H1 (cell line): ENCODE measurements at regions not wholly inside any gene's neighbourhood (a gene's known extent, or its start where the extent isn't known, plus 50 kb on each side); places are given as distances from the start of the nearest gene placed in this dataset.

Source experiments
- CTCF ChIA-PET: fragments of 300-600 bp; sonication (Branson Sonifier 250); formaldehyde crosslinking; loops from one replicate; lab custom pipeline; 2021; ENCODE audit not compliant: partially characterized antibody; lab: Charles Lee
- POLR2A ChIA-PET: fragments of 300-600 bp; sonication (Branson Sonifier 250); formaldehyde crosslinking; loops from one replicate; lab custom pipeline; 2021; ENCODE audit warnings: inconsistent platforms; ENCODE audit not compliant: partially characterized antibody; lab: Charles Lee
- DNase-seq, 2 experiments: peaks; one replicate each; pipeline versions ENCODE4 v3.0.0 to v3.0.0-alpha.2; 2010 to 2022; ENCODE audit warnings: low spot score in 2 of 2, low read depth in 1 of 2, mixed read lengths in 1 of 2
- FAIRE-seq: peaks from 2 replicates; lab custom pipeline; 2011; peaks lifted over from hg19 to GRCh38; lab: Jason Lieb, UNC
- H2AFZ ChIP-seq: 2 replicates; pipeline ENCODE4 v1.8.1; 2012; ENCODE audit warnings: low read length, inconsistent platforms
- H2AK5ac ChIP-seq: 2 replicates; pipeline ENCODE4 v1.6.1; 2013; ENCODE audit warnings: low read depth, low read length
- H2BK120ac ChIP-seq: replicated peaks from 2 replicates; pipeline ENCODE3; 2013; ENCODE audit warnings: low read depth, low read length, inconsistent platforms
- H2BK12ac ChIP-seq: 2 replicates; pipeline ENCODE4 v1.6.1; 2013; ENCODE audit warnings: low read depth, low read length
- H2BK15ac ChIP-seq: 2 replicates; pipeline ENCODE4 v1.6.1; 2013; ENCODE audit warnings: low read length
- H2BK20ac ChIP-seq: 2 replicates; pipeline ENCODE4 v1.6.1; 2013; ENCODE audit warnings: low read length
- H2BK5ac ChIP-seq: 2 replicates; pipeline ENCODE4 v1.6.1; 2013; ENCODE audit warnings: low read depth, low read length
- H3K14ac ChIP-seq: 2 replicates; pipeline ENCODE4 v1.6.1; 2013; ENCODE audit warnings: inconsistent platforms; ENCODE audit not compliant: insufficient read length
- H3K18ac ChIP-seq: 2 replicates; pipeline ENCODE4 v1.6.1; 2013; ENCODE audit warnings: low read length; ENCODE audit errors: extremely low read depth
- H3K23ac ChIP-seq: 2 replicates; pipeline ENCODE4 v1.6.1; 2013; ENCODE audit warnings: inconsistent platforms; ENCODE audit not compliant: insufficient read length
- H3K23me2 ChIP-seq: 2 replicates; pipeline ENCODE4 v1.6.1; 2013; ENCODE audit warnings: low read depth, low read length
- H3K27ac ChIP-seq: 2 replicates; pipeline ENCODE4 v1.6.1; 2011; ENCODE audit warnings: low read depth, low read length, inconsistent platforms
- H3K27me3 ChIP-seq, 4 experiments: replicated peaks in 1 of 4; 1 replicate in 1 of 4; 2 replicates in 3 of 4; pipeline versions ENCODE4 v1.6.1 to v1.8.1; 2011 to 2013; ENCODE audit warnings: low read length in 3 of 4, mild to moderate bottlenecking in 3 of 4, inconsistent platforms in 2 of 4, mixed read lengths in 2 of 4, moderate library complexity in 1 of 4; ENCODE audit not compliant: control insufficient read depth in 3 of 4, insufficient read depth in 3 of 4; ENCODE audit errors: extremely low read depth in 1 of 4
- H3K36me3 ChIP-seq, 4 experiments: 2 replicates each; pipeline versions ENCODE4 v1.6.1 to v1.8.1; 2011 to 2013; ENCODE audit warnings: mild to moderate bottlenecking in 4 of 4, low read length in 3 of 4, moderate library complexity in 2 of 4, control low read depth in 1 of 4, inconsistent platforms in 1 of 4; ENCODE audit not compliant: insufficient read depth in 4 of 4, control insufficient read depth in 2 of 4
- H3K4ac ChIP-seq: replicated peaks from 2 replicates; pipeline ENCODE3; 2013; ENCODE audit warnings: low read length, low read depth, mixed read lengths, inconsistent platforms; ENCODE audit not compliant: insufficient read length
- H3K4me1 ChIP-seq, 4 experiments: replicated peaks in 1 of 4; 1 replicate in 1 of 4; 2 replicates in 3 of 4; pipeline versions ENCODE4 v1.6.1 to v1.8.1; 2011 to 2013; ENCODE audit warnings: low read length in 3 of 4, inconsistent platforms in 2 of 4, mixed read lengths in 1 of 4; ENCODE audit not compliant: insufficient read depth in 4 of 4, control insufficient read depth in 3 of 4
- H3K4me2 ChIP-seq, 2 experiments: 2 replicates each; pipeline versions ENCODE4 v1.6.1 to v1.8.1; 2011 to 2013; ENCODE audit warnings: low read depth in 2 of 2, low read length in 2 of 2, control low read depth in 1 of 2, inconsistent platforms in 1 of 2, mild to moderate bottlenecking in 1 of 2; ENCODE audit not compliant: insufficient read depth in 1 of 2
- H3K4me3 ChIP-seq, 4 experiments: fragments of 200-600, 300-600 bp in 1 of 4; sonication (generic), shearing (Covaris generic), sonication (Bioruptor Twin) in 1 of 4; 2 replicates each; pipeline versions ENCODE4 v1.5.1 to v1.8.1; 2011 to 2016; ENCODE audit warnings: low read length in 4 of 4, low read depth in 3 of 4, control low read depth in 2 of 4, inconsistent platforms in 2 of 4, mild to moderate bottlenecking in 2 of 4, mixed read lengths in 1 of 4, moderate library complexity in 1 of 4; ENCODE audit not compliant: insufficient read depth in 2 of 4; ENCODE audit errors: extremely low read depth in 1 of 4
- H3K56ac ChIP-seq: replicated peaks from 2 replicates; pipeline ENCODE3; 2013; ENCODE audit warnings: low read depth, mild to moderate bottlenecking, mixed read lengths, low read length, inconsistent platforms; ENCODE audit not compliant: insufficient read length
- H3K79me1 ChIP-seq: 2 replicates; pipeline ENCODE4 v1.6.1; 2013; ENCODE audit warnings: low read depth, low read length, control low read depth
- H3K79me2 ChIP-seq, 2 experiments: 2 replicates each; pipeline versions ENCODE4 v1.6.1 to v1.8.1; 2012 to 2013; ENCODE audit warnings: low read length in 2 of 2, mild to moderate bottlenecking in 2 of 2, inconsistent platforms in 1 of 2; ENCODE audit not compliant: insufficient read depth in 2 of 2, control insufficient read depth in 1 of 2
- H3K9ac ChIP-seq, 4 experiments: replicated peaks in 1 of 4; 1 replicate in 1 of 4; 2 replicates in 3 of 4; pipeline versions ENCODE4 v1.6.1 to v1.8.1; 2011 to 2013; ENCODE audit warnings: low read depth in 3 of 4, low read length in 3 of 4, control low read depth in 2 of 4, mild to moderate bottlenecking in 2 of 4, moderate library complexity in 2 of 4, inconsistent platforms in 1 of 4; ENCODE audit errors: extremely low read depth in 1 of 4
- H3K9me3 ChIP-seq, 2 experiments: 2 replicates each; pipeline versions ENCODE4 v1.6.1 to v1.8.1; 2012 to 2013; ENCODE audit warnings: mild to moderate bottlenecking in 2 of 2, moderate library complexity in 2 of 2, control low read depth in 1 of 2, inconsistent platforms in 1 of 2, low read depth in 1 of 2, low read length in 1 of 2, mixed read lengths in 1 of 2; ENCODE audit not compliant: insufficient read depth in 2 of 2
- H4K20me1 ChIP-seq, 2 experiments: replicated peaks in 1 of 2; 2 replicates each; pipeline versions ENCODE3 to v1.8.1; 2011 to 2013; ENCODE audit warnings: inconsistent platforms in 2 of 2, low read length in 2 of 2, mild to moderate bottlenecking in 1 of 2; ENCODE audit not compliant: insufficient read depth in 2 of 2, control insufficient read depth in 1 of 2
- H4K5ac ChIP-seq: 2 replicates; pipeline ENCODE4 v1.6.1; 2013; ENCODE audit warnings: low read length, low read depth, mixed read lengths, inconsistent platforms; ENCODE audit not compliant: insufficient read length
- H4K8ac ChIP-seq: 2 replicates; pipeline ENCODE4 v1.8.0; 2013; ENCODE audit warnings: mild to moderate bottlenecking, moderate library complexity, low read length, inconsistent platforms; ENCODE audit not compliant: insufficient read depth; ENCODE audit errors: extremely low read depth
- H4K91ac ChIP-seq: replicated peaks from 2 replicates; pipeline ENCODE3; 2013; ENCODE audit warnings: low read length, mixed read lengths, inconsistent platforms; ENCODE audit not compliant: insufficient read length
- CBX8 ChIP-seq: fragments of 300-800, 300-1000 bp; sonication (generic); IDR thresholded peaks from 2 replicates; pipeline ENCODE4 v1.7.1; 2016; ENCODE audit warnings: low read depth, low read length, borderline replicate concordance
- HDAC6 ChIP-seq: IDR thresholded peaks from one replicate; pipeline ENCODE4 v1.7.1; 2012; ENCODE audit warnings: low read depth, mild to moderate bottlenecking, inconsistent platforms, low read length, moderate library complexity
- JUND ChIP-seq: IDR thresholded peaks from 2 replicates; pipeline ENCODE4 v1.6.1; 2011; ENCODE audit warnings: mild to moderate bottlenecking, improper control_type of control experiment, low read length
- POU5F1 ChIP-seq: IDR thresholded peaks from 2 replicates; pipeline ENCODE4 v1.6.1; 2011; ENCODE audit warnings: low read depth, mild to moderate bottlenecking, low read length, moderate library complexity
- TCF12 ChIP-seq: IDR thresholded peaks from 2 replicates; pipeline ENCODE4 v1.6.1; 2011; ENCODE audit warnings: low read depth, mild to moderate bottlenecking, low read length
- WGBS, 2 experiments: shearing (Covaris generic) in 1 of 2; methylation state at CpG; one replicate each; pipeline versions ENCODE4 v1.1.6 to v1.1.7; 2013 to 2015; ENCODE audit warnings: low lambda C conversion rate in 2 of 2, mixed read lengths in 2 of 2, inconsistent platforms in 1 of 2, low coverage in 1 of 2, missing lambda C conversion rate in 1 of 2; ENCODE audit not compliant: insufficient replicate concordance in 2 of 2, insufficient coverage in 1 of 2, insufficient read length in 1 of 2; ENCODE audit errors: extremely low coverage in 1 of 2, missing lambda C conversion rate in 1 of 2; 5-methylcytosine and 5-hydroxymethylcytosine counted together

DNA sequence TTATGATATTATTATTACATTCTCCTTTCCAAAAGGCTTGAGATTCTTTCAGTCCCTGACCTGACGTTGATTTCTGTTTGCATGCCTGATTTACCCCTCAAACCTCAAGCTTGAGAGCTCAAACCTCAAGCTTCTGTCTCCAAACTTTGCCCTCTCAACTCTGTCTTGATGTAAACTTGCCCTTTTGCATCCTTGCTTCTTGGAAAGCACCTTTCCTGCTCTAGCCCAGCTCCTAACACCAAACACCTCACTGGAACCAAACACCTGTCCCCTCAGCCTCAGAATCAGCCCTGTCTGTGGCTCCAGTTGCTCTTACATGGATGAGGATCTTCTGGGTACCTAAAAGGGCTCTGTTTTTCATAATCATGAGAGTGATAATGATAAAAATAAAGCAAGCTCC lies 109.2 kb downstream of the GP2 start:
- Histone ChIP-seq H3K4me1 (no peaks in the 10 kb centered on the region), H2AK5ac (no peak overlapping the region), H3K79me2 (no peaks in the 10 kb centered on the region), H2BK15ac (no peak overlapping the region), H2AFZ (no peak overlapping the region), H2BK12ac (no peak overlapping the region), H3K36me3 (no peaks in the 10 kb centered on the region), H3K9me3 (no peaks in the 10 kb centered on the region), H3K14ac (no peak overlapping the region), H3K23ac (no peak overlapping the region), H4K91ac (no peak overlapping the region), H3K27ac (no peak overlapping the region), H3K4ac (no peak overlapping the region), H3K79me1 (no peaks in the 10 kb centered on the region), H3K18ac (no peak overlapping the region), H4K20me1 (no peaks in the 10 kb centered on the region), H3K4me2 (no peak overlapping the region), H2BK20ac (no peak overlapping the region), H2BK120ac (no peak overlapping the region), H3K27me3 (no peaks in the 10 kb centered on the region), H2BK5ac (no peak overlapping the region), H3K23me2 (no peaks in the 10 kb centered on the region), H4K8ac (no peak overlapping the region), H3K4me3 (no peak overlapping the region), H3K9ac (no peak overlapping the region), H4K5ac (no peak overlapping the region), H3K56ac (no peak overlapping the region)
- ChIA-PET CTCF (no interaction called here), POLR2A (no interaction called here)
- TF ChIP-seq TCF12 (no peak), JUND (no peak), HDAC6 (no peak), CBX8 (no peak), POU5F1 (no peak)
- DNase-seq: no peak
- FAIRE-seq: no peak
- WGBS, 2 experiments: 79% methylated on average over 1 of the region's 1 CpG; no CpG with 5 or more reads in 1 of the 2 experiments
